ENCODE measurements at regions not wholly inside any gene's neighbourhood (a gene's known extent, or its start where the extent isn't known, plus 50 kb on each side); places are given as distances from the start of the nearest gene placed in this dataset.

DNA sequence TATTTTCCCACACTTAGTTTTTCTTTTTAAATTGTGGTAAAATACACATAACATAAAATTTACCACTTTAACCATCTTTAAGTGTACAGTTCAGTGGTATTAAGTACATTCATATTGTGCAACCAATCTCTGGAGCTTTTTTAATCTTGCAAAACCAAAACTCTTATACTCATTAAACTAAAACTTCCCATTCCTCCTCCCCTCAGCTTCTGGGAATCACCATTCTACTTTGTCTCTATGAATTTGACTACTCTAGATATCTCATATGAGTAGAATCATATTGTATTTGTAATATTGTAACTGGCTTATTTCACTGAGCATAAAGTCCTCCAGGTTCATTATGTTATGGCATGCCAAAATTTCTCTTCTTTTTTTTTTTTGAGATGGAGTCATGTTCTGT lies 86.4 kb upstream of the JAZF1 start:
- Histone ChIP-seq H2AFZ (ENCODE audit: low read length) (no peak overlapping the region), H3K9me3 (ENCODE audit: control insufficient read depth, insufficient read depth, low read depth, low read length) (no peaks in the 10 kb centered on the region), H3K79me2 (ENCODE audit: control insufficient read depth, insufficient read depth, low read length) (no peaks in the 10 kb centered on the region), H3K4me1 (ENCODE audit: control insufficient read depth, extremely low read depth, insufficient read depth, low read length) (no peaks in the 10 kb centered on the region), H3K27ac (ENCODE audit: insufficient read depth, low read length) (no peak overlapping the region), H3K9ac (ENCODE audit: insufficient read depth, low read length) (no peak overlapping the region), H3K36me3 (ENCODE audit: control insufficient read depth, insufficient read depth, low read length) (no peaks in the 10 kb centered on the region), H4K20me1 (ENCODE audit: control insufficient read depth, extremely low read depth, insufficient read depth, low read length) (no peaks in the 10 kb centered on the region), H3K4me3 (replicated peaks in 1 of 4; ENCODE audit: control extremely low read depth in 1 of 4, insufficient read depth in 1 of 4, low read depth in 3 of 4, low read length in 4 of 4) (no peak overlapping the region), H3K27me3 (ENCODE audit: control insufficient read depth, insufficient read depth, low read length) (no peaks in the 10 kb centered on the region), H3K4me2 (ENCODE audit: extremely low read depth, insufficient read depth, low read length) (no peak overlapping the region)
- no peak for TF ChIP-seq EZH2 (IDR thresholded peaks at IDR 0.05; ENCODE audit: low read length, missing control alignments)
- TF ChIP-seq, protein P1, sequence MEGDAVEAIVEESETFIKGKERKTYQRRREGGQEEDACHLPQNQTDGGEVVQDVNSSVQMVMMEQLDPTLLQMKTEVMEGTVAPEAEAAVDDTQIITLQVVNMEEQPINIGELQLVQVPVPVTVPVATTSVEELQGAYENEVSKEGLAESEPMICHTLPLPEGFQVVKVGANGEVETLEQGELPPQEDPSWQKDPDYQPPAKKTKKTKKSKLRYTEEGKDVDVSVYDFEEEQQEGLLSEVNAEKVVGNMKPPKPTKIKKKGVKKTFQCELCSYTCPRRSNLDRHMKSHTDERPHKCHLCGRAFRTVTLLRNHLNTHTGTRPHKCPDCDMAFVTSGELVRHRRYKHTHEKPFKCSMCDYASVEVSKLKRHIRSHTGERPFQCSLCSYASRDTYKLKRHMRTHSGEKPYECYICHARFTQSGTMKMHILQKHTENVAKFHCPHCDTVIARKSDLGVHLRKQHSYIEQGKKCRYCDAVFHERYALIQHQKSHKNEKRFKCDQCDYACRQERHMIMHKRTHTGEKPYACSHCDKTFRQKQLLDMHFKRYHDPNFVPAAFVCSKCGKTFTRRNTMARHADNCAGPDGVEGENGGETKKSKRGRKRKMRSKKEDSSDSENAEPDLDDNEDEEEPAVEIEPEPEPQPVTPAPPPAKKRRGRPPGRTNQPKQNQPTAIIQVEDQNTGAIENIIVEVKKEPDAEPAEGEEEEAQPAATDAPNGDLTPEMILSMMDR (conservative IDR thresholded peaks at IDR 0.05 in 1 of 2, IDR thresholded peaks at IDR 0.05 in 1 of 2; ENCODE audit: low read depth in 1 of 2, low read length in 2 of 2), result no peak
- DNase-seq (ENCODE audit: low read depth in 2 of 2), result no peak

DNA sequence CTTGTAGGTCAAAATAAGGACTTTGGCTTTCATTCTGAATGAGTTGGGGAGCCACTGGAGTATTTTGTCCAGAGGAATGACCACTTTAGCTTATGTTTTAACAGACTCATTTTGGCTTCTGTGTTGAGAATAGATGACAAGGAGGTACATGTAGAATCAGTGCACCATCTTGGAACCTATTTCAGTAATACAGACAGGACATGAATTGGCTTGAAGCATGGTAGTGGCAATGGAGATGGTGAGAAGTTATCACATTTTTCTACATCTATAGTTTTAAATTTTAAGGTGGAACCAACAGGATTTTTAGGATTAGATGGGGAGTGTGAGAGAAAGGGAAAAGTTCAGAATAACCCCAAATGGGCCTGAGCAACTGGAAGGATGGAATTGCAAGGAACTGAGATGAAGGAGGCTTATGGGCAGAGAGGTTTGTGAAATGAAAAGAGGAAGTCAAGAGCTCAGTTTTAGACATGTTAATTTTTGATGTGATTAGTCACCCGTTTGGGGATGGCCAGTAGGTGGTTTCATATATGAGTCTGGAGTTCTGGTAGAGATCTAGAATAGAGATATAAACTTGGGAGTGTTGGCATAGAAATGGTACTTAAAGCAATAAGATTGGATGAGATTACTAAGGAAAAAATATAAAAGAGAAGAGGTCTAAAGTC lies 89.2 kb upstream of the JAZF1 start:
- no peaks in the 10 kb centered on the region for H3K9me3 ChIP-seq (ENCODE audit: control insufficient read depth, insufficient read depth, low read depth, low read length)
- H3K36me3 ChIP-seq (ENCODE audit: control insufficient read depth, insufficient read depth, low read length), result no peaks in the 10 kb centered on the region
- no peak overlapping the region for H2AFZ ChIP-seq (ENCODE audit: low read length)
- no peak for TF ChIP-seq EZH2 (IDR thresholded peaks at IDR 0.05; ENCODE audit: low read length, missing control alignments)
- TF ChIP-seq, protein P1 (conservative IDR thresholded peaks at IDR 0.05 in 1 of 2, IDR thresholded peaks at IDR 0.05 in 1 of 2; ENCODE audit: low read depth in 1 of 2, low read length in 2 of 2), result no peak
- no peak overlapping the region for H3K4me2 ChIP-seq (ENCODE audit: extremely low read depth, insufficient read depth, low read length)
- H3K27ac ChIP-seq (ENCODE audit: insufficient read depth, low read length), result no peak overlapping the region
- H3K4me1 ChIP-seq (ENCODE audit: control insufficient read depth, extremely low read depth, insufficient read depth, low read length), result no peaks in the 10 kb centered on the region
- H4K20me1 ChIP-seq (ENCODE audit: control insufficient read depth, extremely low read depth, insufficient read depth, low read length), result no peaks in the 10 kb centered on the region
- DNase-seq (ENCODE audit: low read depth in 2 of 2), result no peak
- H3K27me3 ChIP-seq (ENCODE audit: control insufficient read depth, insufficient read depth, low read length), result no peaks in the 10 kb centered on the region
- H3K9ac ChIP-seq (ENCODE audit: insufficient read depth, low read length), result no peak overlapping the region
- H3K79me2 ChIP-seq (ENCODE audit: control insufficient read depth, insufficient read depth, low read length), result no peaks in the 10 kb centered on the region
- H3K4me3 ChIP-seq (replicated peaks in 1 of 4; ENCODE audit: control extremely low read depth in 1 of 4, insufficient read depth in 1 of 4, low read depth in 3 of 4, low read length in 4 of 4), result no peak overlapping the region

DNA sequence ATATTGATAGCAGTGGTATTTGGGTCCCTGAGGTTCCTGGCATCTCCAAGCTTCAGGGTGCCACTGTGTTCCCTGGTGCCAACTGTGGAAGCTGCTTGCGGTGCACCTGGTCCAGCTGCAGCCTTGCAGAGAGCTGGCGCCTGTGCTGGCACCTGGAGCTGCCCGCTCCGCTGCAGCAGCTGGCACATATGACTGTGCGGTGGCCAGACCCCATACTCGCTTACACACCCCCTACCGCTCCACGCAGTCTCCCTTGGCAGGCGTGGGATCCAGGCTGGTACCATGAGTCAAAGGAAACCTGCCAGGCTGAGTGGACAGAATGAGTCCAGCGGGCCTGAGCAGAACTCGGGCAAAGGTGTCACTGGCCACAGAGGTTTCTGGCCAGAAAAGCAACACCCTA lies 89.9 kb upstream of the JAZF1 start:
- TF ChIP-seq EZH2 (IDR thresholded peaks at IDR 0.05; ENCODE audit: low read length, missing control alignments), result no peak
- TF ChIP-seq, protein P1 (conservative IDR thresholded peaks at IDR 0.05 in 1 of 2, IDR thresholded peaks at IDR 0.05 in 1 of 2; ENCODE audit: low read depth in 1 of 2, low read length in 2 of 2), result no peak
- H3K4me1 ChIP-seq (ENCODE audit: control insufficient read depth, extremely low read depth, insufficient read depth, low read length), result no peaks in the 10 kb centered on the region
- no peaks in the 10 kb centered on the region for H3K27me3 ChIP-seq (ENCODE audit: control insufficient read depth, insufficient read depth, low read length)
- H3K4me3 ChIP-seq (replicated peaks in 1 of 4; ENCODE audit: control extremely low read depth in 1 of 4, insufficient read depth in 1 of 4, low read depth in 3 of 4, low read length in 4 of 4), result no peak overlapping the region
- H3K79me2 ChIP-seq (ENCODE audit: control insufficient read depth, insufficient read depth, low read length), result no peaks in the 10 kb centered on the region
- H4K20me1 ChIP-seq (ENCODE audit: control insufficient read depth, extremely low read depth, insufficient read depth, low read length), result no peaks in the 10 kb centered on the region
- H3K36me3 ChIP-seq (ENCODE audit: control insufficient read depth, insufficient read depth, low read length), result no peaks in the 10 kb centered on the region
- H3K4me2 ChIP-seq (ENCODE audit: extremely low read depth, insufficient read depth, low read length), result no peak overlapping the region
- H3K9ac ChIP-seq (ENCODE audit: insufficient read depth, low read length), result no peak overlapping the region
- no peaks in the 10 kb centered on the region for H3K9me3 ChIP-seq (ENCODE audit: control insufficient read depth, insufficient read depth, low read depth, low read length)
- DNase-seq (ENCODE audit: low read depth in 2 of 2), result no peak
- no peak overlapping the region for H3K27ac ChIP-seq (ENCODE audit: insufficient read depth, low read length)
- H2AFZ ChIP-seq (ENCODE audit: low read length), result no peak overlapping the region
